ENCODE measurements at regions not wholly inside any gene's neighbourhood (a gene's known extent, or its start where the extent isn't known, plus 50 kb on each side); places are given as distances from the start of the nearest gene placed in this dataset.

GRCh38 chr9:25960178-25960577 lies 281.9 kb upstream of the TUSC1 start:
- no peak overlapping the region for H3K27ac ChIP-seq

GRCh38 chr9:25954209-25954608 lies 276.0 kb upstream of the TUSC1 start:
- DNase-seq (ENCODE audit: extremely low spot score in 2 of 2) = no peak
- no peaks in the 10 kb centered on the region for H3K36me3 ChIP-seq
- intact Hi-C loops (cut with DNase I) = no loop called here
- H3K4me1 ChIP-seq = no peaks in the 10 kb centered on the region
- TF ChIP-seq POLR2AphosphoS5 (IDR thresholded peaks at IDR 0.05; ENCODE audit: insufficient read depth in 1 of 2, low read depth in 1 of 2) = no peak
- TF ChIP-seq CTCF (IDR thresholded peaks at IDR 0.05) = no peak
- no peak for TF ChIP-seq POLR2A (IDR thresholded peaks at IDR 0.05)
- H3K9me3 ChIP-seq = no peaks in the 10 kb centered on the region
- H3K27me3 ChIP-seq = no peaks in the 10 kb centered on the region
- no peak overlapping the region for H3K27ac ChIP-seq
- H3K4me3 ChIP-seq = no peak overlapping the region

More at GRCh38 chr9:25960178-25960577, 281.9 kb upstream of the TUSC1 start:
- Histone ChIP-seq H3K4me3 (no peak overlapping the region), H3K36me3 (no peaks in the 10 kb centered on the region), H3K9me3 (no peaks in the 10 kb centered on the region), H3K27me3 (no peaks in the 10 kb centered on the region), H3K4me1 (no peaks in the 10 kb centered on the region)
- intact Hi-C loops (cut with DNase I) = no loop called here
- TF ChIP-seq CTCF (IDR thresholded peaks at IDR 0.05) (no peak), POLR2AphosphoS5 (IDR thresholded peaks at IDR 0.05; ENCODE audit: insufficient read depth in 1 of 2, low read depth in 1 of 2) (no peak), POLR2A (IDR thresholded peaks at IDR 0.05) (no peak)
- no peak for DNase-seq (ENCODE audit: extremely low spot score in 2 of 2)

- H3K4me1 ChIP-seq = no peaks in the 10 kb centered on the region
- TF ChIP-seq POLR2A (IDR thresholded peaks at IDR 0.05) (no peak), POLR2AphosphoS5 (IDR thresholded peaks at IDR 0.05; ENCODE audit: insufficient read depth in 1 of 2, low read depth in 1 of 2) (no peak)
- H3K27me3 ChIP-seq = no peaks in the 10 kb centered on the region
- no peaks in the 10 kb centered on the region for H3K36me3 ChIP-seq
- no peak overlapping the region for H3K4me3 ChIP-seq
- H3K27ac ChIP-seq = no peak overlapping the region
- intact Hi-C loops (cut with DNase I) = no loop called here
- no peak for DNase-seq (ENCODE audit: extremely low spot score in 2 of 2)
- H3K9me3 ChIP-seq = no peaks in the 10 kb centered on the region
These were observed 269.9 kb upstream of the TUSC1 start for GRCh38 chr9:25948182-25948581.

DNA sequence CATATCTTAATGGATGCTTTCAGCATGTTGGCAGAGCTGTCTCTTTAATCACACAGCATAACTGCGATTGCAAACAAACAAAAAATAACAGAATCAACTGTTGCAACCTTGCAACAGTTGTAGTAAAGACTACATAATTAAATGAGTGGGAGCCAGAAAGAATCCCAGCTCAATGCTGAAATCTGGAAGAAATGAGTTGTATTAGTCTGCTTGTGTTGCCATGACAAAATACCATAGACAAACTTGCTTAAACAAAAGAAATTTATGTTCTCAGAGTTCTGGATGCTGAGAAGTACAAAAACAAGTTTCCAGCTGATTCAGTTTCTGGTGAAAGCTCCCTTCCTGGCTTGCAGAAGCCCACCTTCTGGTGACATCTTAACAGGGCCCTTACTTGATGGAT lies 260.9 kb upstream of the TUSC1 start:
- H3K27me3 ChIP-seq = no peaks in the 10 kb centered on the region
- no peak overlapping the region for H3K4me3 ChIP-seq
- no peaks in the 10 kb centered on the region for H3K9me3 ChIP-seq
- DNase-seq (ENCODE audit: extremely low spot score in 2 of 2) = no peak
- TF ChIP-seq POLR2A (IDR thresholded peaks at IDR 0.05) (no peak), CTCF (IDR thresholded peaks at IDR 0.05) (no peak), POLR2AphosphoS5 (IDR thresholded peaks at IDR 0.05; ENCODE audit: insufficient read depth in 1 of 2, low read depth in 1 of 2) (no peak)
- H3K36me3 ChIP-seq = no peaks in the 10 kb centered on the region
- H3K27ac ChIP-seq = no peak overlapping the region
- intact Hi-C loops (cut with DNase I) = no loop called here
- H3K4me1 ChIP-seq = no peaks in the 10 kb centered on the region

GRCh38 chr9:25936031-25936430 lies 257.8 kb upstream of the TUSC1 start:
- intact Hi-C loops (cut with DNase I) = no loop called here
- no peaks in the 10 kb centered on the region for H3K9me3 ChIP-seq
- H3K27me3 ChIP-seq = no peaks in the 10 kb centered on the region
- DNase-seq (ENCODE audit: extremely low spot score in 2 of 2) = no peak
- H3K4me1 ChIP-seq = no peaks in the 10 kb centered on the region
- TF ChIP-seq CTCF (IDR thresholded peaks at IDR 0.05) (no peak), POLR2AphosphoS5 (IDR thresholded peaks at IDR 0.05; ENCODE audit: insufficient read depth in 1 of 2, low read depth in 1 of 2) (no peak), POLR2A (IDR thresholded peaks at IDR 0.05) (no peak)
- H3K27ac ChIP-seq = no peak overlapping the region
- H3K4me3 ChIP-seq = no peak overlapping the region
- H3K36me3 ChIP-seq = no peaks in the 10 kb centered on the region

DNA sequence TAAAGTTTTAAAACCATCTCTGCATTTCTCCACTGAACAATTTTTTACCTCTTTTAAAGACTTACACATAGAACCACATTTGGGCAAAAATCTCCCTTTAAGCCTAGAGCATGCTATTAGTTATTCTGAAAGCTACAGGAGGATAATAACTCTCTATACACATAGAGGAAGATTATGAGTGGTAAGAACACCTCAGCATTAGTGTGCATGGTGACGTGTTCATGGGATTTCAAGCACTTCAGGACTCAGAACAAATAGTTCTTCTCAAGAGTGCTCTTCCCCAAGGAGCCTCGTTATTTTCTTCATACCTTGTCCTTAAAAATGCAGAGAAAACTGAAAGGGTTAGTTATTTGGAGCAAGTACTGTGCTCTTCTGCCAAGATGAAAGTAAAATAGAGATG lies 256.9 kb upstream of the TUSC1 start:
- H3K27me3 ChIP-seq = no peaks in the 10 kb centered on the region
- no peak overlapping the region for H3K4me3 ChIP-seq
- H3K36me3 ChIP-seq = no peaks in the 10 kb centered on the region
- H3K9me3 ChIP-seq = no peaks in the 10 kb centered on the region
- intact Hi-C loops (cut with DNase I) = no loop called here
- H3K27ac ChIP-seq = no peak overlapping the region
- DNase-seq (ENCODE audit: extremely low spot score in 2 of 2) = no peak
- TF ChIP-seq POLR2AphosphoS5 (IDR thresholded peaks at IDR 0.05; ENCODE audit: insufficient read depth in 1 of 2, low read depth in 1 of 2) (no peak), POLR2A (IDR thresholded peaks at IDR 0.05) (no peak), CTCF (IDR thresholded peaks at IDR 0.05) (no peak)
- H3K4me1 ChIP-seq = no peaks in the 10 kb centered on the region
